ENCODE measurements at regions not wholly inside any gene's neighbourhood (a gene's known extent, or its start where the extent isn't known, plus 50 kb on each side); places are given as distances from the start of the nearest gene placed in this dataset.

DNA sequence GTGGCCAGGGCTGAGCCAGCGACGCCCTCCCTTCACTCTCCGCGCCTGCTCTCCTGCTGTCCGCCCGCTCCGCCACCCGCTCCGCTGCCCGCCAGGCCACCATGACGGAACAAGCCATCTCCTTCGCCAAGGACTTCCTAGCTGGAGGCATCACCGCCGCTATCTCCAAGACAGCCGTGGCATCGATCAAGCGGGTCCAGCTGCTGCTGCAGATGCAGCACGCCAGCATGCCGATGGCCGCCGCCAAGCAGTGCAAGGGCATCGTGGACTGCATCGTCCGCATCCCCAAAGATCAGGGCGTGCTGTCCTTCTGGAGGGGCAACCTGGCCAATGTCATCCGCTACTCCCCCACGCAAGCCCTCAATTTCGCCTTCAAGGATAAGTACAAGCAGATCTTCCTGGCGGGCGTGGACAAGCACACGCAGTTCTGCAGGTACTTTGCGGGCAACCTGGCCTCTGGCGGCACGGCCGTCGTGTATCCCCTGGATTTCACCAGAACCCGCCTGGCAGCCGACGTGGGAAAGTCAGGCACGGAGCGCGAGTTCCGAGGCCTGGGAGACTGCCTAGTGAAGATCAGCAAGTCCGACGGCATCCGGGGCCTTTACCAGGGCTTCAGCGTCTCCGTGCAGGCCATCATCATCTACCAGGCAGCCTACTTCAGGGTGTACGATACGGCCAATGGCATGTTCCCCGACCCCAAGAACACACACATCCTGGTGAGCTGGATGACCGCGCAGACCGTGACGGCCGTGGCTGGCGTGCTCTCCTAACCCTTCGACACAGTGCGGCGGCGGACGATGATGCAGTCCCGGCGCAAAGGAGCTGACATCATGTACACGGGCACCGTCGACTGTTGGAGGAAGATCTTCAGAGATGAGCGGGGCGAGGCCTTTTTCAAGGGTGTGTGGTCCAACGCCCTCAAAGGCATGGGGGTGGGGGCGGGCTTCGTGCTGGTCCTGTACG lies 1130.4 kb upstream of the ACO1 start:
- intact Hi-C loops (cut with DNase I), result no loop called here
- H3K9me3 ChIP-seq, result peaks cover 0 to 9% (median 0%) of the 10 kb centered on the region in 4 donors
- TF ChIP-seq EP300 (IDR thresholded peaks at IDR 0.05) (no peak), POLR2A (IDR thresholded peaks at IDR 0.05; ENCODE audit: low read depth) (no peak), POLR2AphosphoS5 (IDR thresholded peaks at IDR 0.05) (no peak)
- TF ChIP-seq, protein P1, sequence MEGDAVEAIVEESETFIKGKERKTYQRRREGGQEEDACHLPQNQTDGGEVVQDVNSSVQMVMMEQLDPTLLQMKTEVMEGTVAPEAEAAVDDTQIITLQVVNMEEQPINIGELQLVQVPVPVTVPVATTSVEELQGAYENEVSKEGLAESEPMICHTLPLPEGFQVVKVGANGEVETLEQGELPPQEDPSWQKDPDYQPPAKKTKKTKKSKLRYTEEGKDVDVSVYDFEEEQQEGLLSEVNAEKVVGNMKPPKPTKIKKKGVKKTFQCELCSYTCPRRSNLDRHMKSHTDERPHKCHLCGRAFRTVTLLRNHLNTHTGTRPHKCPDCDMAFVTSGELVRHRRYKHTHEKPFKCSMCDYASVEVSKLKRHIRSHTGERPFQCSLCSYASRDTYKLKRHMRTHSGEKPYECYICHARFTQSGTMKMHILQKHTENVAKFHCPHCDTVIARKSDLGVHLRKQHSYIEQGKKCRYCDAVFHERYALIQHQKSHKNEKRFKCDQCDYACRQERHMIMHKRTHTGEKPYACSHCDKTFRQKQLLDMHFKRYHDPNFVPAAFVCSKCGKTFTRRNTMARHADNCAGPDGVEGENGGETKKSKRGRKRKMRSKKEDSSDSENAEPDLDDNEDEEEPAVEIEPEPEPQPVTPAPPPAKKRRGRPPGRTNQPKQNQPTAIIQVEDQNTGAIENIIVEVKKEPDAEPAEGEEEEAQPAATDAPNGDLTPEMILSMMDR (IDR thresholded peaks at IDR 0.05), result no peak
- no peak for DNase-seq (ENCODE audit: extremely low spot score)
- H3K4me1 ChIP-seq, result no peaks in the 10 kb centered on the region
- no peak overlapping the region for H3K27ac ChIP-seq (replicated peaks in 1 of 4)
- 97% methylated on average over 61 of the region's 73 CpGs for WGBS
- H3K4me3 ChIP-seq, result no peak overlapping the region
- no peaks in the 10 kb centered on the region for H3K27me3 ChIP-seq
- no peaks in the 10 kb centered on the region for H3K36me3 ChIP-seq

DNA sequence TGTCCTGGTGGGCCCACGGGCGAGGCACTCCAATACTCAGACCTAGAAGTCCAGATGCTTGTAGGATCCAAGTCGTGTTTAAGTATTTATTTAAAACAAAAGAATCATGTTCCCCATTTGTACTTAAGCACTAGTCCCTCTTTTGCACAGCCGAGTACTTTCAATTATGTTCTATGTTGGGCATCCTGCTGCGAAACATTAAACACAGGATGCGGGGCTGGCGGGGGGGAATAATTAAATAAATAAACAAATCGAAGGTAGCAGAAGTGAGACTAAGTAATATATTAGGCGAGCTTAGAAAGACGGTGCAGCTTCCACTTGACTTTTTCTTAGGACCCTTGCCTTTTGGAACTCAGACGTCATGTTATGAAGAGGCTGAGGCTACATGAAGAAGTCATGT lies 1129.2 kb upstream of the ACO1 start:
- TF ChIP-seq, protein P1 (IDR thresholded peaks at IDR 0.05), result no peak
- no peak for TF ChIP-seq EP300 (IDR thresholded peaks at IDR 0.05)
- no peak for TF ChIP-seq POLR2AphosphoS5 (IDR thresholded peaks at IDR 0.05)
- no peak for DNase-seq (ENCODE audit: extremely low spot score)

DNA sequence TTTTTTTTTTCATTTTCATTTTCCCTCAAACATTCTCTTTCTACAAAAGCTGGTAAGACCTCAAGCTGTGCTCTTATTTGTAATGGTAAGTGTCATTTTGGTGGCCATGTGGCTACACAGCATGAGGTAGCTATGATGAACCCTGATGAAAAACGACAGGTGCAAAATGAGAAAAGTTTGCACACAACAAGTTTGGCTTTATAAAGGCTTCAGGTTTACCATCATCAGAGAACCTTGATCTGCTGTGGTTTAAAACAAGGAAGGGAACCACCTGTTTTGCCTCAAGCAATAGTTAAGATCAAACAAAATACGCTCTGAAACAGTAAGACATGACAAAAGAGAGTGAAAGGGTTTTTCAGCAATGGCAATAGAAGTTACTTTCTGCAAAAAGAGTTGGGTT lies 1124.6 kb upstream of the ACO1 start:
- TF ChIP-seq, protein P1 (IDR thresholded peaks at IDR 0.05), result no peak
- no peak for TF ChIP-seq POLR2AphosphoS5 (IDR thresholded peaks at IDR 0.05)
- TF ChIP-seq POLR2A (IDR thresholded peaks at IDR 0.05; ENCODE audit: low read depth), result no peak
- no peak for TF ChIP-seq EP300 (IDR thresholded peaks at IDR 0.05)
- Histone ChIP-seq H3K27me3 (no peaks in the 10 kb centered on the region), H3K9me3 (no peaks in the 10 kb centered on the region), H3K4me1 (no peaks in the 10 kb centered on the region), H3K27ac (replicated peaks in 1 of 4) (no peak overlapping the region), H3K36me3 (no peaks in the 10 kb centered on the region), H3K4me3 (no peak overlapping the region)
- intact Hi-C loops (cut with DNase I), result no loop called here
- no peak for DNase-seq (ENCODE audit: extremely low spot score)
- 51% methylated on average over 2 of the region's 2 CpGs for WGBS

More for the DNA sequence above, 1129.2 kb upstream of the ACO1 start:
- Histone ChIP-seq H3K4me1 (no peaks in the 10 kb centered on the region), H3K9me3 (peaks cover 0 to 9% (median 0%) of the 10 kb centered on the region in 4 donors), H3K27me3 (no peaks in the 10 kb centered on the region), H3K27ac (replicated peaks in 1 of 4) (no peak overlapping the region), H3K36me3 (no peaks in the 10 kb centered on the region), H3K4me3 (no peak overlapping the region)
- intact Hi-C loops (cut with DNase I), result no loop called here
- WGBS, result 73% methylated on average over 11 of the region's 11 CpGs

DNA sequence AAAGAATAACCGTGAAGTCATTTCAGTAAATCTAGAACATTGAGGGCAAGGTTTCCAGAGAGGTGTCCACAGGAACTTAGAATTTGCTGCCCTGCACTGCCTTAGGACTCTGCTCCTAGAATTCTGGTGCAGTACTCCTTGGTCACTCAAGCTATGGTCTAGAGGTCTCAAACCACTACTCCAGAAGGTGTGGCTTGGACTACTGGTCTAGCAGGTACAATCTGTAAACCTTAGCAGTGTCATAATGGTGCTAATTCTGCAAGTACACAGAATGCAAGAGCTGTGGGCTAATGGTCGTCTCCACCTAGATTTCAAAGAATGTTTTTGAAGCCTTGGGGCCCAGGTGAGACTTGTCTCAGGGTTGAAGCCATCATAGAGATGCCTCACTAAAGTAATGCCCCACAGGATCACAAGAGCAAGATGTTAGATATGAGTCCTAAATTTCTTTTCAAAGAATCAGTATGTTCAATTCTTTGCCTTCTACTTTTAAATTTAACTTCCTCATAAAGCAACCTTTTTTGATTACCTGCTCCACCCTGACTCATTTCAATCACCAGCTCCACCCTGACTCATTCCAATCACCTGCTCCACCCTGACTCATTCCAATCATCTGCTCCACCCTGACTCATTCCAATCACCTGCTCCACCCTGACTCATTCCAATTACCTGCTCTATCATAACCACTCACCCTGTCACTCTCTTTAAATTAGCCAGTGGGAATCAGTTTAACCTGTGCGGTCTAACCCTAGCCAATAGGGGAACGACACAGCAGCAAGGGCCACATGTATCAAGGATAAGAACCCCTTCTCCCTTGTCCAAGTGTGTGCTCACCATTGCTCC lies 1111.8 kb upstream of the ACO1 start:
- Histone ChIP-seq H3K36me3 (no peaks in the 10 kb centered on the region), H3K9me3 (no peaks in the 10 kb centered on the region), H3K4me1 (no peaks in the 10 kb centered on the region), H3K4me3 (no peak overlapping the region), H3K27me3 (no peaks in the 10 kb centered on the region), H3K27ac (replicated peaks in 1 of 4) (no peak overlapping the region)
- intact Hi-C loops (cut with DNase I), result no loop called here
- DNase-seq (ENCODE audit: extremely low spot score), result no peak
- TF ChIP-seq, protein P1 (IDR thresholded peaks at IDR 0.05), result no peak
- no peak for TF ChIP-seq EP300 (IDR thresholded peaks at IDR 0.05)
- TF ChIP-seq POLR2A (IDR thresholded peaks at IDR 0.05; ENCODE audit: low read depth), result no peak
- no peak for TF ChIP-seq POLR2AphosphoS5 (IDR thresholded peaks at IDR 0.05)
- 97% methylated on average over 4 of the region's 4 CpGs for WGBS

All from esophagus muscularis mucosa (tissue), 4 donors.